Transverse colon (tissue), 4 donors: ENCODE measurements at regions not wholly inside any gene's neighbourhood (a gene's known extent, or its start where the extent isn't known, plus 50 kb on each side); places are given as distances from the start of the nearest gene placed in this dataset.

Experiments used
- EP300 ChIP-seq: sonication (generic); formaldehyde crosslinking; IDR thresholded peaks from one replicate; pipeline ENCODE4 v1.6.1; 2017; ENCODE audit warnings: antibody characterized with exemption, low read depth
- POLR2A ChIP-seq: fragments of 450-650 bp; IDR thresholded peaks from one replicate; pipeline ENCODE4 v1.6.1; 2016; ENCODE audit warnings: antibody characterized with exemption, mild to moderate bottlenecking, moderate library complexity
- POLR2AphosphoS5 ChIP-seq, 3 donors: sonication (generic); formaldehyde crosslinking; IDR thresholded peaks; one replicate each; pipeline ENCODE4 v1.6.1; 2016; ENCODE audit warnings: antibody characterized with exemption in 3 of 3
- TF ChIP-seq, protein P1 (sequence below), 5 experiments: fragments of 200-600 bp in 3 of 5; fragments of 450-650 bp in 2 of 5; sonication (generic) in 3 of 5; IDR thresholded peaks; 1 replicate in 2 of 5; 2 replicates in 3 of 5; pipeline ENCODE4 v1.5.1; 2016 to 2017; ENCODE audit warnings: antibody characterized with exemption in 5 of 5, inconsistent platforms in 3 of 5, mild to moderate bottlenecking in 2 of 5, moderate library complexity in 1 of 5

DNA sequence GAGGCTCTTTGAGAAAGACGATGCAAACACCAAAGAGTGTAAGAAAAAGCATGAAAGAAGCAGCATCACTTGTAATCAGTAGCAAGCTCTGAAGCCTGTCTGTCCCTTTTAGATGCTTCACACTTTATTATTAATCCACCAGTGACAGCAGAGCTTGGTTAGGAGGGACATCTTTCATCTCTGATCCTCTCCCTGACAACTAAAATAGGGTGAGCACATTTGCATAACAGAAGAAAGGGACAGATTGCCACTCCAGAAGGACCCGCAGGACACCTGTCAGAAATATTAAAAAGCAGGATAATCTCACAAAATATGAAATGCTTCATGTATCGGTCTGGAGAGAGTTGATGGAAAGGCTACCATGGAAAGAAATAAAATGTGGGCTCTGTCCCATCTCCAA, 71.4 kb upstream of the MAP1B start:
- TF ChIP-seq, protein P1, sequence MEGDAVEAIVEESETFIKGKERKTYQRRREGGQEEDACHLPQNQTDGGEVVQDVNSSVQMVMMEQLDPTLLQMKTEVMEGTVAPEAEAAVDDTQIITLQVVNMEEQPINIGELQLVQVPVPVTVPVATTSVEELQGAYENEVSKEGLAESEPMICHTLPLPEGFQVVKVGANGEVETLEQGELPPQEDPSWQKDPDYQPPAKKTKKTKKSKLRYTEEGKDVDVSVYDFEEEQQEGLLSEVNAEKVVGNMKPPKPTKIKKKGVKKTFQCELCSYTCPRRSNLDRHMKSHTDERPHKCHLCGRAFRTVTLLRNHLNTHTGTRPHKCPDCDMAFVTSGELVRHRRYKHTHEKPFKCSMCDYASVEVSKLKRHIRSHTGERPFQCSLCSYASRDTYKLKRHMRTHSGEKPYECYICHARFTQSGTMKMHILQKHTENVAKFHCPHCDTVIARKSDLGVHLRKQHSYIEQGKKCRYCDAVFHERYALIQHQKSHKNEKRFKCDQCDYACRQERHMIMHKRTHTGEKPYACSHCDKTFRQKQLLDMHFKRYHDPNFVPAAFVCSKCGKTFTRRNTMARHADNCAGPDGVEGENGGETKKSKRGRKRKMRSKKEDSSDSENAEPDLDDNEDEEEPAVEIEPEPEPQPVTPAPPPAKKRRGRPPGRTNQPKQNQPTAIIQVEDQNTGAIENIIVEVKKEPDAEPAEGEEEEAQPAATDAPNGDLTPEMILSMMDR (IDR thresholded peaks at IDR 0.05), result no peak
- TF ChIP-seq POLR2AphosphoS5 (IDR thresholded peaks at IDR 0.05), result no peak
- no peak for TF ChIP-seq EP300
- TF ChIP-seq POLR2A, result no peak
